PC-9 (cell line): ENCODE measurements at regions not wholly inside any gene's neighbourhood (a gene's known extent, or its start where the extent isn't known, plus 50 kb on each side); places are given as distances from the start of the nearest gene placed in this dataset.

Source experiments
- BruUV-seq: library from RNA; stranded (reverse); fragments of 400-500 nt; replicated peaks from 2 replicates; lab custom pipeline; 2021; lab: Mats Ljungman, UMichigan
- CTCF ChIA-PET: fragments of 300-600 bp; sonication (Branson Sonifier 250); formaldehyde crosslinking; loops from one replicate; lab custom pipeline; 2022; ENCODE audit warnings: antibody characterized with exemption; lab: Charles Lee
- POLR2A ChIA-PET: fragments of 300-600 bp; sonication (Branson Sonifier 250); formaldehyde crosslinking; loops from one replicate; lab custom pipeline; 2022; ENCODE audit warnings: antibody characterized with exemption; ENCODE audit not compliant: unreplicated experiment; lab: Charles Lee
- DNase-seq, 2 experiments: peaks; one replicate each; pipeline versions ENCODE4 v3.0.0 to v3.0.0-alpha.2; 2015 to 2022; ENCODE audit warnings: mixed read lengths in 1 of 2
- H2AFZ ChIP-seq: fragments of 200-600 bp; sonication (generic); 2 replicates; pipeline ENCODE4 v1.8.1; 2017; ENCODE audit warnings: antibody characterized with exemption
- H3F3A ChIP-seq: fragments of 200-600 bp; sonication (generic); 2 replicates; pipeline ENCODE4 v1.8.1; 2017; ENCODE audit warnings: antibody characterized with exemption, mild to moderate bottlenecking, low read depth; ENCODE audit not compliant: insufficient read depth
- H3K27ac ChIP-seq: fragments of 200-600 bp; sonication (generic); 2 replicates; pipeline ENCODE4 v1.6.1; 2016; ENCODE audit warnings: mixed run types
- H3K27me3 ChIP-seq: fragments of 200-600 bp; sonication (generic); 2 replicates; pipeline ENCODE4 v1.6.1; 2016; ENCODE audit warnings: low read depth, mixed run types; ENCODE audit not compliant: insufficient read depth
- H3K36me3 ChIP-seq: fragments of 200-600 bp; sonication (generic); 2 replicates; pipeline ENCODE4 v1.6.1; 2016; ENCODE audit warnings: low read depth, mixed run types
- H3K4me1 ChIP-seq: fragments of 200-600 bp; sonication (generic); replicated peaks from 2 replicates; pipeline ENCODE4 v1.6.1; 2016; ENCODE audit warnings: mixed run types; ENCODE audit not compliant: insufficient read depth
- H3K4me2 ChIP-seq: fragments of 200-600 bp; sonication (generic); 2 replicates; pipeline ENCODE4 v1.6.1; 2017; ENCODE audit warnings: mixed run types
- H3K4me3 ChIP-seq: fragments of 200-600 bp; sonication (generic); 2 replicates; pipeline ENCODE4 v1.6.1; 2016; ENCODE audit warnings: mixed run types
- H3K79me2 ChIP-seq: fragments of 200-600 bp; sonication (generic); 2 replicates; pipeline ENCODE4 v1.6.1; 2017; ENCODE audit warnings: low read depth, mixed run types
- H3K9me2 ChIP-seq: fragments of 200-600 bp; sonication (generic); 2 replicates; pipeline ENCODE4 v1.8.1; 2017; ENCODE audit warnings: mild to moderate bottlenecking; ENCODE audit not compliant: insufficient read depth
- H3K9me3 ChIP-seq: fragments of 200-600 bp; sonication (generic); 2 replicates; pipeline ENCODE4 v1.8.1; 2016; ENCODE audit warnings: low read depth; ENCODE audit not compliant: insufficient read depth
- H4K20me1 ChIP-seq: fragments of 200-600 bp; sonication (generic); 2 replicates; pipeline ENCODE4 v1.8.1; 2017; ENCODE audit not compliant: insufficient read depth
- EZH2 ChIP-seq: fragments of 200-600 bp; sonication (generic); IDR thresholded peaks from 2 replicates; pipeline ENCODE4 v1.8.0; 2017; ENCODE audit warnings: antibody characterized with exemption, low read depth
- intact Hi-C: fragments of 100-400 bp; cut with micrococcal nuclease; formaldehyde crosslinking; loops from one replicate; pipeline ENCODE4 v1.10.0; 2022; ENCODE audit not compliant: unreplicated experiment
- TF ChIP-seq, protein P1 (sequence below): fragments of 200-600 bp; sonication (generic); conservative IDR thresholded peaks from 2 replicates; pipeline ENCODE4 v1.6.1; 2017; ENCODE audit warnings: mixed run types, antibody characterized with exemption, mild to moderate bottlenecking, moderate library complexity

DNA sequence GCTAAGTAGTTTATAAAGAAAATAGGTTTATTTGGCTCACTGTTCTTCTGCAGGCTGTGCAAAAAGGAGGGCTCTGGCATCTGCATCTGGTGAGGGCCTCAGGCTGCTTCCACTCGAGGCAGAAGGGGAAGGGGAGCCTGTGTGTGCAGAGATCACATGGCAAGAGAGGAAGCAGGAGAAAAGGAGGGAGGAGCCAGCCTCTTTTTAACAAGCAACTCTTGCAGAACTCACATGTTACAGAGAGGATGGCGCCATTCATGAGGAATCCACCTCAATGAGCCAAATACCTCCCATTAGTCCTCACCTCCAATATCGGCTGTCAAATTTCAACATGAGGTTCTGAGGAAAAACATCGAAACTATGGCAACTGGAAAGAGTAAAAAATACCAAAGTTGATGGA is 666.6 kb upstream of the SLC35B3 start:
- POLR2A ChIA-PET: no interaction called here
- no peak for DNase-seq
- intact Hi-C loops: no loop called here

DNA sequence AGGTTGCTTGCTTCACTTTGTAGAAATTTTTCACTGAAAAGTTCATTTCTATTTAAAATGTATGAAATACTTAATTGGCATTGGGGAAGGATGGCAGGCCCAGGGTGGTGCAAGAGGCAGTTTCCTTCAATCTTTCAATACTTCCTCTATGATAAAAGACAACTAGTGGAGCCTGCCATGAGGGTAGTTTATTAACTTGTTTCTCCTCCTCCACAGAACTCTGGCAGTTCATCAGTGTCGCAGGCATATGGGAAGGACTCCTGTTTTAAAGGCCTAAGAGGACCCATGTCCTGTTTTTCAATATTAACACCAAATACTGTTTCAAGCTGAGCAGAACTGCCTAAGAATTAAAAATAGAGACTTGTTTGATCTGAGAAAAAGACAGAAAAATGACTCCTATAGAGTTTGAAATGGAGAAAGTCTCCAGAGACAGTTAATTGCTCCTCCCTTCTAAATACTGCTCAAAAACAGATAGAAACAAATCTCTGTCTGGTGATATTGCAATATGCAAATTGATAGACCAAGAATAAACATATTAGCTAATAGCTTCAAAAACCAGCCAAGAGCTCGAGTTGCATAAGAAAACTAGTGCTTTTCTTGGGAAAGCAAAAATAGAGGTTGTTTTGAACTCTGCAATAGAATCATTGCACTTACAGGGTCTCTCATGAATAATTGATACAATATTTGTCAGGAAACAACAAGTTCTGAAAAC is 665.7 kb upstream of the SLC35B3 start:
- Histone ChIP-seq H3K4me3 (no peak overlapping the region), H4K20me1 (no peaks in the 10 kb centered on the region), H3K27me3 (no peaks in the 10 kb centered on the region), H3K36me3 (no peaks in the 10 kb centered on the region), H3K4me1 (no peaks in the 10 kb centered on the region), H3K9me2 (no peaks in the 10 kb centered on the region), H3F3A (no peaks in the 10 kb centered on the region), H3K4me2 (no peak overlapping the region), H3K9me3 (no peaks in the 10 kb centered on the region), H3K79me2 (no peaks in the 10 kb centered on the region), H2AFZ (no peak overlapping the region), H3K27ac (no peak overlapping the region)
- no peak for DNase-seq
- BruUV-seq: no TSS peak
- ChIA-PET POLR2A (no interaction called here), CTCF (no interaction called here)
- TF ChIP-seq, protein P1, sequence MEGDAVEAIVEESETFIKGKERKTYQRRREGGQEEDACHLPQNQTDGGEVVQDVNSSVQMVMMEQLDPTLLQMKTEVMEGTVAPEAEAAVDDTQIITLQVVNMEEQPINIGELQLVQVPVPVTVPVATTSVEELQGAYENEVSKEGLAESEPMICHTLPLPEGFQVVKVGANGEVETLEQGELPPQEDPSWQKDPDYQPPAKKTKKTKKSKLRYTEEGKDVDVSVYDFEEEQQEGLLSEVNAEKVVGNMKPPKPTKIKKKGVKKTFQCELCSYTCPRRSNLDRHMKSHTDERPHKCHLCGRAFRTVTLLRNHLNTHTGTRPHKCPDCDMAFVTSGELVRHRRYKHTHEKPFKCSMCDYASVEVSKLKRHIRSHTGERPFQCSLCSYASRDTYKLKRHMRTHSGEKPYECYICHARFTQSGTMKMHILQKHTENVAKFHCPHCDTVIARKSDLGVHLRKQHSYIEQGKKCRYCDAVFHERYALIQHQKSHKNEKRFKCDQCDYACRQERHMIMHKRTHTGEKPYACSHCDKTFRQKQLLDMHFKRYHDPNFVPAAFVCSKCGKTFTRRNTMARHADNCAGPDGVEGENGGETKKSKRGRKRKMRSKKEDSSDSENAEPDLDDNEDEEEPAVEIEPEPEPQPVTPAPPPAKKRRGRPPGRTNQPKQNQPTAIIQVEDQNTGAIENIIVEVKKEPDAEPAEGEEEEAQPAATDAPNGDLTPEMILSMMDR: no peak
- no peak for TF ChIP-seq EZH2
- intact Hi-C loops: no loop called here

More for the DNA sequence above, 666.6 kb upstream of the SLC35B3 start:
- H3K4me1 ChIP-seq: no peaks in the 10 kb centered on the region
- H3K4me2 ChIP-seq: no peak overlapping the region
- no peaks in the 10 kb centered on the region for H3K27me3 ChIP-seq
- H3K36me3 ChIP-seq: no peaks in the 10 kb centered on the region
- no peaks in the 10 kb centered on the region for H4K20me1 ChIP-seq
- no peaks in the 10 kb centered on the region for H3K79me2 ChIP-seq
- H3K4me3 ChIP-seq: no peak overlapping the region
- no TSS peak for BruUV-seq
- no peak for TF ChIP-seq EZH2
- TF ChIP-seq, protein P1: no peak
- no peaks in the 10 kb centered on the region for H3F3A ChIP-seq
- no peak overlapping the region for H2AFZ ChIP-seq
- H3K9me3 ChIP-seq: no peaks in the 10 kb centered on the region
- H3K27ac ChIP-seq: no peak overlapping the region
- CTCF ChIA-PET: no interaction called here
- H3K9me2 ChIP-seq: no peaks in the 10 kb centered on the region

DNA sequence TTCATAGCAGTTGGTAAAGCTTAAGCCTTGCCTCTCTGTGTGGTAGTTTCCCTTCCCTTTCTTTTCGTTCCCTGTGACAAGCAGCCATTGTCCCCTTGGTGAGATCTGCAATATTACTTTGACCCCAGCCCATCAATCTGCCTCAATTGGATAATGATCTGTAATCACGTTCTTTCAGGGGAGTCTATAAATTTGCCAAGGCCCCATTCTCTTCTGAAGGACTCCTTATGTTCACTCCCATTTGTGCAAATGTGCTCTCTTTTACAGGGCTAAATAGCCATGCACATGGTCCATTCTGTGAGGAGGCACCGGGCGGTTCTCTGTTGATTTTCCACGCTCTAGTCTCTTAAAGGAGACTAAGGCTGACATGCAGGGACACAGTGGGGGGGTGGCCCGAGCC is 660.4 kb upstream of the SLC35B3 start:
- no peaks in the 10 kb centered on the region for H3K36me3 ChIP-seq
- no peak overlapping the region for H3K4me3 ChIP-seq
- no peaks in the 10 kb centered on the region for H3K27me3 ChIP-seq
- intact Hi-C loops: no loop called here
- no peak overlapping the region for H3K27ac ChIP-seq
- H3K4me2 ChIP-seq: no peak overlapping the region
- no peaks in the 10 kb centered on the region for H3K9me3 ChIP-seq
- ChIA-PET CTCF (no interaction called here), POLR2A (no interaction called here)
- H4K20me1 ChIP-seq: no peaks in the 10 kb centered on the region
- H3F3A ChIP-seq: no peaks in the 10 kb centered on the region
- TF ChIP-seq, protein P1: no peak
- no peak for TF ChIP-seq EZH2
- H3K4me1 ChIP-seq: no peaks in the 10 kb centered on the region
- H3K9me2 ChIP-seq: no peaks in the 10 kb centered on the region
- no peak overlapping the region for H2AFZ ChIP-seq
- H3K79me2 ChIP-seq: no peaks in the 10 kb centered on the region
- DNase-seq: no peak
- no TSS peak for BruUV-seq
